Loucy (cell line): ENCODE measurements at regions not wholly inside any gene's neighbourhood (a gene's known extent, or its start where the extent isn't known, plus 50 kb on each side); places are given as distances from the start of the nearest gene placed in this dataset.

Experiments used
- CTCF ChIP-seq: fragments of 200-600 bp; sonication (generic); conservative IDR thresholded peaks from 2 replicates; pipeline ENCODE4 v1.5.1; 2014; ENCODE audit warnings: mild to moderate bottlenecking, antibody characterized with exemption, low read length
- EZH2phosphoT487 ChIP-seq: fragments of 200-600 bp; IDR thresholded peaks from 2 replicates; pipeline ENCODE4 v1.6.1; 2018; ENCODE audit warnings: antibody characterized with exemption, mild to moderate bottlenecking, moderate library complexity, borderline replicate concordance

DNA sequence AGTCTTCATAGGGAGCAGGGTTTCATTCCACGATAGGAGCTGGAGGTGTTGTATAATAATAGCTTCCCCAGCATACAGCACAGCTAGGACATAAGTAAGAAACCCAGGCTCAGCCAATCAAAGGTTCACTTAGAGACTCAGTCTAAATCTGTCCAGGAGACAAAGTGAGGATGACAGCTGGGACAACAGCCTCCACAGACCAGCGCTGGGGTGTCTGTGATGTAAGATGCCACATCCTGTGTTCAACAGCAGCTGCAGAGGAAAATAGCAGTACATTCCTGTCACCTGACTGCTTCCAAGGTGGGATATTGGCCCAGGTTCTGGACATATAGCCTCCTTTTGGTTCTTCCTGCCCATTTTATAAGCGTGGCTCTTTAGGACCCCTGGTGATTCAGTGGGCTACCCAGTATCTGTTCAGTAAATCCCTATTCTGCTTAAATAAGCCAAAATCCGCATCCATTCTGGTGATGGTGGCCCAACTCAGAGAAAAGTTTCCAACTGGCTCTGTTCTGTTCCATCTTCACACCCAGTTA is 176.8 kb upstream of the SYT6 start:
- TF ChIP-seq CTCF (no peak), EZH2phosphoT487 (no peak)
